GM21723 (cell line): ENCODE measurements at regions not wholly inside any gene's neighbourhood (a gene's known extent, or its start where the extent isn't known, plus 50 kb on each side); places are given as distances from the start of the nearest gene placed in this dataset.

Experiments
- ATAC-seq: cut with Tn5 transposase; IDR thresholded peaks from one replicate; pipeline ENCODE4 v1.9.1; 2021; ENCODE audit warnings: mild to moderate bottlenecking, moderate library complexity; ENCODE audit not compliant: unreplicated experiment

DNA sequence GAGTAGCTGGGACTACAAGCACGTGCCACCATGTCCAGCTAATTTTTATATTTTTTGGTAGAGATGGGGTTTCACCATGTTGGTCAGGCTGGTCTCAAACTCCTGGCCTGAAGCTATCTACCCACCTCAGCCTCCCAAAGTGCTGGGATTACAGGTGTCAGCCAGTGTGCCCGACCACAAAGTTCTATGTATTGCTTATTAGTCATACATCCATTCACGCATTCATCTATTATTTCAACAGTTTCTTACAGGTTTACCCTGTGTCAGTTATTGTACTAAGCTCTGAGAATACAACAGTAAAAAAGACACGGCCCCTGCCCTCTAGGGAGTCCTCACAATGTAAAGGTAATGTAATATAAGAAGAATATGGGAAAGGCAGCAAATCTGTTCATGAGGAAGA, 188.9 kb upstream of the BTG1 start:
- ATAC-seq, result no peak

- no peak for ATAC-seq
Observed at GRCh38 chr12:92332552-92332951, 186.9 kb upstream of the BTG1 start.

DNA sequence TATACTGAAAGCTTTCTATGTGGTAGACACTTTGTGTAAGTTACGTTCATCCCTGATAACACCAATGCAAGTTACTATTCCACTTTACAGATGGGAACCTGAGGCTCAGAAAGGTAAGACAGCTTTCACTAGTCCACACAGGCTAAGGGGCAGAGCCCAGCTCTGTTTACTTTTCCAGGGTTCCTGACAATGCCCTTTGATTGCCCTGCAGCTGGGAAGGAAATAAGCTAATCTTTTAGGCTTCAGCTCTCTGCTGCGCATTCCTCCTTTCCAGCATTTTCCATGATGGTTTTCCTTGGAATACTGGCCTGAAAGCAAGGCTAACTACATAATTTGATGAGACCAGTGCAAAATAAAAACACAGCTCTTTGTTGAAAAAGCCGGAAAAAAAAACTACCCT, 185.7 kb upstream of the BTG1 start:
- ATAC-seq, result no peak

DNA sequence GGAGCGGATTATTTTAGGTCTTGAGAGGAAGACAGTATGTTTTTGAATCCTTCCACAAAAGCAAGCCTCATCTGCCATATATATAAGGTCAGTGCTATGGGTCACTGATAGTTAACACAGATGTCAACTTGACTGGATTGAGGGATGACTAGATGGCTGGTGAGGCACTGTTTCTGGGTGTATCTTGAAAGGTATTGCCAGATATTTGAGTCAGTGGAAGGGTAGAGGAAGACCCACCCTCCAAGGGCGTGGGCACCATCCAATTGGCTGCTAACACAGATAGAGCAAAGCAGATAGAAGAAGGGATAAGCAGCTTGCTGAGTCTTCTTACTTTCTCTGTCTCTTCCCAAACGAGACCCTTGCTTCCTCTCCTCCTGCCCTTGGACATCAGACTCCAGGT, 185.0 kb upstream of the BTG1 start:
- ATAC-seq, result no peak

DNA sequence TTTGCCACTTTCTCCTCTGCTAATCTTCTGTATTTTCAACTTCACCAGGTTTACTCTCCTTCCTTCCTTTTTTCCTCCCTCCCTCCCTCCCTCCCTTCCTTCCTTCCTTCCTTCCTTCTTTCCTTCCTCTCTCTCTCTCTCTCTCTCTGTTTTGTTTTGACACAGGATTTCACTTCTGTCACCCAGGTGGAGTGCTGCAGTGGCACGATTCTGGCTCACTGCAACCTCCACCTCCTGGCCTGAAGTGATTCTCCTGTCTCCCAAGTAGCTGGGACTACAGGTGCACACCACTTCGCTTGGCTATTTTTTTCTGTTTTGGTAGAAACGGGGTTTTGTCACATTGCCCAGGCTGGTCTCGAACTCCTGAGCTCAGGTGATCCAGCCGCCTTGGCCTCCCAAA, 181.2 kb upstream of the BTG1 start:
- no peak for ATAC-seq

DNA sequence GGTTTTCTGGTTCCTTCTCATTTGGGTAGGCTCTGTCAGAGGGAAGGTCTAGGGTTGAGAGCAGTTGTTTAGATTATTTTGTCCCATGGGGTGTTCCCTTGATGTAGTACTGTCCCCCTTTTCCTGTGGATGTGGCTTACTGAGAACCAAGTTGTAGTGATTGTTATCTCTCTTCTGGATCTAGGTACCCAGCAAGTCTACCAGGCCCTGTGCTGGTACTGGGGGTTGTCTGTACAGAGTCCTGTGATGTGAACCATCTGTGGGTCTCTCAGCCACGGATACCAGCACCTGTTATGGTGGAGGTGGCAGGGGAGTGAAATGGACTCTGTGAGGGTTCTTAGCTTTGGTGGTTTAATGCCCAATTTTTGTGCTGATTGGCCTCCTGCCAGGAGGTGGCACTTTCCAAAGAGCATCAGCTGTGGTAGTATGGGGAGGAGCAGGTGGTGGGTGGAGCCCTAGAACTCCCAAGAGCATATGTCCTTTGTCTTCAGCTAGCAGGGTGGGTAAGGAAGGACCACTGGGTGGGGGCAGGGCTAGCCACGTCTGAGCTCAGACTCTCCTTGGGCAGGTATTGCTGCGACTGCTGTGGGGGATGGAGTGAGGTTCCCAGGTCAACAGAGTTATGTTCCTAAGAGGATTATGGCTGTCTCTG, 179.3 kb upstream of the BTG1 start:
- ATAC-seq, result no peak

DNA sequence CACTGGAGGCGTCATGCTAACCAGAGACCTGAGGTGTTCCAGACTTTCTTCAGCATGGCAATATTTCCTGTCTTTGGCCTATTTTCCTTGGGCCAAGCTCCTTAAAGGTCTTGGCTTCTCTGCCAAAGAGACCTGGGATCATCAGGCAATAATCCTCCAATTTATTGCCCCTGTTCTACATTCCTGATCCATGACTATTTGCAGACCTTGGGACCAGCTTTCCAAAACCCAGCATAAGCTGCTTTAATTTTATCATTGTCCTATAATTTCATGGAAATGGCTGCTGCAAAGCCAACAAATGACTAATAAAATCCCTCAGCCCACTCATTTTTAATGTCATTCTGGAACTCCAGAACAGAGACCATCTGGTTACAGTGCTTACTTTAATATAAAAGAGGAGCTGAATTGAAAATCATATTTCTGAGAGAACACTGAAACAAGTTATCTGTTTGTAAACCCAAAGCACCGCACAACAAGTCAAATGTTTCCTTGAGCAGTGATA, 166.9 kb upstream of the BTG1 start:
- ATAC-seq, result no peak

DNA sequence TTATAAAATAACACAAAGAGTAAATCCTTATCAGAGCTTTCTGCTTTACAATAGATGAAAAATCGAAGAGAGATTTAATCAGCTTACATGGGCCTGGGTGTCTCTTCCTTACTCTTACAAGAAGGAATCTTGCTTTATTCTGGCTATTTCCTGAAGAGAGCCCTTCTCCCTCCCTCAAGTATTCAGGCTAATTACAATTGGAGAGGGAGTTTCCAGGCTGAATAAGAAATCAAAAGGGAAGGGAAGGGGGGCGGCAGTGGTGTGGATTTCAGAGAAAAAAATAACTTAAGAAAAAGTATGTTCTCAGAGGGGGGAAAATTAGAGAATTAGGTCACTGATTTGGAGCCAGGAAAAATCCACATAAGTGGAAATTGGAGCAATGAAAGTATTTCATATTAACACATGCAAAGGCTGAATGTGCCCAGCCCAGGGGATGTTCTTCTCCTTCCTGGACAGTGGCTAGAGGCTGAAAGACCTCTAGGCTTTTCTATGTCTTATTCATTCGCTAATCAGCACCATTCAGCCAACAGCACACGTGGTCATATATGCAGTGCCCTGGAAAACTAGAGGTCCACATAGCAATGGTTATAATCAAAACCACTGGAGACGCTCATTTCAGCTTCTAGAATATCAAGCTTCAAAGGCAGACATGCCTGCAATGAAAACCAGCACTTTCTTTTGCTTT, 158.9 kb upstream of the BTG1 start:
- no peak for ATAC-seq

DNA sequence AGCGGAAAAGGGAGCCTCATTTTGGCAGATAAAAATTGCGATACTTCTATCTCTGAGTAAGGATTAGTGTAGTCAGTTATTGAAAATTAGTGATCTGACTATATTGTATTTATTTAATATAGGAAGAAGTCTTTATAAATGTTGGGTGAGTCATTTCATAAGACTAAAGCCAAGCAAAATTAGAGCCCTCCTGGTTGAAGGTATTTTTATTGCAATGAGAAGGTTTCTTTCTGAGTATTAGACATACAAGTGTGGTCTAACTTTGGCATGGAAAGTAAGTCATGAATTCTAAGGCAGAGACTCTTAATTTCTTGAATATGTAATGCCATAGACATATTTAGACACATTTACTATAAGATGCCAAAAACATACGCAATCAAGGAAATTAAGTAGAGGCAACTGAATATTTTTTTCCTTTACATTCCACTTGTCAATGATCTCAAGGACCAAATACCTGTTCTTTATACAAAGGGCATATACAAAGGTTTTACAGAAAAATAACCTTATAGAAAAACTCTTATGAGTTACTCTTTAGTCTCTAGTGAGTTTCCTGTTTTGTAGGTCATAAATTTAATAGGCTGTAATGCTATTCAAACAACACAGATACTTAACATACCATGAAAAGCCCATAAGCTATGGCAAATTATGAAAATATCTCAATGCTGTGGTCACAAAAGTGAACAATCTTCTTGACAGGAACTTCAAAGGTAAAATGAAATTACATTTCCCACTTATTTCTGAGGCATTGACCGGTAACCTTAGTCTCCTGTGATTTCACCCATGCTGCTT, 156.6 kb upstream of the BTG1 start:
- ATAC-seq, result no peak

DNA sequence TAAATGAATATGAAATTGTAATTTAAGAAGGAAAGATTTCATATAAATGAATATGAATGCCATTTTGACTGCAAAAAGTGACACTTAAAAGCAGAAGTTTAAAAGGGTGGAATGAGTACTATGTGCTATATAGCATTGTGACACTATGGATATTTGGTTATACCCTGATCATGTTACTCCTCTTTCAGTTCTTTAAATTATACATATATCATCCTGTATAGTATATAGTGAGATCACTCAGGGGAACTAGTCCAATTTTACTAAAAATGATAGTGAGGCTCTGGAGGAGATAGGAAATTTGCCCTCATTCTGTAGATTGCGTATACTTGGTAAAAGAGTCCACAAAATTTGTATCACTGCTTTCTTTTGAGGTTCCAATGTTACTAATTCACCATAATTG, 155.7 kb upstream of the BTG1 start:
- ATAC-seq, result no peak

DNA sequence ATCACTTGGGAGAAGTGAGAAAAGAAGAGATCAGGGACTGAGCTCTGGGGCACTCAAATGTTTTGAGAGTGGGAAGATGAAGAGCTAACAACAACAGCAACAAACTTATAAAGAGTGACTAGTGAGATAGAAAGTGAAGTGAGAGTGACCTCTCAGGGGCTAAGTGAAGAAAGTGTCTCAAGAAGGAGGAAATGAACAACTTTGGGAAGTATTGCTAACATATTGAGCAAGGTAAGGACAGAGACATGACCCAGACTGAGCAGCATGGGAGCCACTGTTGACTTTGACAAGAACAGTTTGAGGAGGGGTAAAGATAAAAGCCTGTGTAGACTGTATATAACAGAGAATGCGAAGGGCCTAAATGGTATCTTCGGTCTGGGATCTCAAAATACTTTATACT, 155.1 kb upstream of the BTG1 start:
- ATAC-seq, result no peak

DNA sequence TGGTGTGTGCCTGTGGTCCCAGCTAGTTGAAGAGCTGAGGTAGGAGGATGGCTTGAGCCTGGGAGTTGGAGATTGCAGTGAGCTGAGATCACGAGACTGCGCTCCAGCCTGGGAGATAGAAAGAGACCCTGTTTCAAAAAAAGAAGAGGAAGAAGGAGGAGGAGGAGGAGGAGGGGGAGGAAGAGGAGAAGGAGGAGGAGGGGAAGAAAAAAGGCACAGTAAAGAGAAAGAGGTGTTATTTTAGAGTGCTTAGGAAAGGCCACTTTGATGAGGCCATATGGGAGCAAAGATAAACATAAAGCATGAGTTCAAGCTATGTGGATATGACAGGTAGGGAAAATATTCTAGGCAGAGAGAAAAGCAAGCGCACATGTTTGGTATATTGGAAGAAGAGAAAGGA, 154.1 kb upstream of the BTG1 start:
- ATAC-seq, result no peak

DNA sequence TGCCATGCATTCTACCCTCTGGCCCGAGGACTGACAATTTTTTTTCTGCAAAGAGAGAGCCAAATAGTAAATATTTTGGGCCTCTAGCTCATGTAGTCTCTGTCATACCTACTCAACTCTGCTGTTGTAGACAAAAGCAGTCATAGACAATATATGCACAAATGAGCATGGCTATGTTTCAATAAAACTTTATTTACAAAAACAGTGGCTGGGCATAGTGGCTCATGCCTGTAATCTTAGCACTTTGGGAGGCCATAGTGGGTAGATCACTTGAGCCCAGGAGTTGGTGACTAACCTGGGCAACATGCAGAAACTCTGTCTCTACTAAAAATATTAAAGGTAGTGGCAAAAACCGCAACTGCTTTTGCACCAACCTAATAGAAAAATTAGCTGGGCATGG, 153.7 kb upstream of the BTG1 start:
- no peak for ATAC-seq

- ATAC-seq, result no peak
Observed at GRCh38 chr12:92297932-92298696, 152.5 kb upstream of the BTG1 start.

- ATAC-seq, result no peak
Observed at GRCh38 chr12:92297405-92297804, 151.8 kb upstream of the BTG1 start.

- ATAC-seq, result no peak
Observed at GRCh38 chr12:92295523-92295922, 149.9 kb upstream of the BTG1 start.

DNA sequence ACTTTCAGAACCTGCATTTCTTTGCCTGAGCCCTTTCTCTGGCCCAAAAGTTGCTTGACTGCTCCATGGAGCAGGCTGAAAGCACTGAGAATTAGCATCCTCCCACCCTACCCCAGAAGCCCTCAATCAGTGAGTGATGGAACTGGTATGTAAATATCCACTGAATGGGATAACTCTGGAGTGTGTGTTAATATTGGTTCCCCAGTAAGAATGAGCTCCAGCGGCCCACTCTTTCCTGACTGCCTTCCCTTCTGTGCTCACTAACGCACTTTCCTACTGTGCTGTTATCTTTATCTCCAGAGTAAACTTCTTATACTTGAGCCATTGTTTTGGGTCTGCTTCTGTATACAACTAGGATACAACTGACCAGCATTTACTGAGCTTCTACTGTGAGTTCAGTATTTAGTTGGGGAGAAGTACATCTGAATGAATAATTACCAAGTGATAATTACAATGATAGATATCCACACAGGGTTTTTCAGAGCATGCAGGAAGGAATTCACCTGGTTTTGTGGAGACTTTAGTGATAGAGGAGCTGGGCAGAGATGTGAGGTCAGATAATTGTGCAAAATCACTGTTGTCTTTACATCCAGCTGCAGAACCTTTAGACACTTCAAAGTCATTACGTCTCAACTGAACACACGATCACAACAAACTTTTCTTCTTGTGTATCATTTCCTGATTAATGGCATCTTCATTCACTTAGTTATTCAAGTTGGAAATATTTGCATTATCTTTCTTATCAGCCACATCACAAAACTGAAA, 149.2 kb upstream of the BTG1 start:
- no peak for ATAC-seq

- ATAC-seq, result no peak
Observed at GRCh38 chr12:92292016-92292415, 146.4 kb upstream of the BTG1 start.

GRCh38 chr12:92290886-92291285, 145.2 kb upstream of the BTG1 start:
- no peak for ATAC-seq

GRCh38 chr12:92290350-92290695, 144.7 kb upstream of the BTG1 start:
- no peak for ATAC-seq
